Choroid plexus epithelial cell (primary cell): ENCODE measurements at regions not wholly inside any gene's neighbourhood (a gene's known extent, or its start where the extent isn't known, plus 50 kb on each side); places are given as distances from the start of the nearest gene placed in this dataset.

Experiments
- DNase-seq: peaks from one replicate; pipeline ENCODE4 v3.0.0-alpha.2; 2010; ENCODE audit warnings: low read depth
- H3K4me3 ChIP-seq: 2 replicates; pipeline ENCODE4 v1.5.1; 2011; ENCODE audit warnings: low read depth, mild to moderate bottlenecking, control low read depth, low read length, moderate library complexity
- CTCF ChIP-seq: conservative IDR thresholded peaks from 2 replicates; pipeline ENCODE4 v1.5.1; 2011; ENCODE audit warnings: low read depth, mild to moderate bottlenecking, control low read depth, inconsistent platforms, low read length, moderate library complexity

DNA sequence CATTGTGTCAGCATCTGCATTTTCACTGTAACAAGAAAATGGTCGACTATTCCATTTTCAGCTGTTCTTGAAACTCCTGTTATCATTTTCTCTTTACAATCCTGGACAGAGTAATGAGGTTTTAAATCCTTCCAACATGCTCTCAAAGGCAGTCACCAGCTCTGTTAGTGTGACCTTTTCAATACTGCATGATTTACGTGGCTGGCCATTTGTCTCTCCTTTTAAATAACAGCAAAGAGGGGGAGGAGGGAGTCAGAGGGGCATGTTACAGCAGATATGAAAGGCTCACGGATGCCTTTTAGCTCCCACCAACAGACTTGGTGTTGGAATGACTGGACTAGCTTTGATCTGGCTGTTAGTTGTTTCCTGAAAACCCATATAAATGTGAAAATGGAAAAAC, 1251.2 kb downstream of the AACS start:
- no peak overlapping the region for H3K4me3 ChIP-seq
- no peak for TF ChIP-seq CTCF
- DNase-seq: no peak

GRCh38 chr12:126337556-126338441, 1272.6 kb downstream of the AACS start:
- TF ChIP-seq CTCF: no peak
- DNase-seq: peak; percentile 2
- no peak overlapping the region for H3K4me3 ChIP-seq

GRCh38 chr12:126342866-126343265, 1277.6 kb downstream of the AACS start:
- H3K4me3 ChIP-seq: no peak overlapping the region
- no peak for DNase-seq
- TF ChIP-seq CTCF: no peak

GRCh38 chr12:126343321-126343720, 1278.1 kb downstream of the AACS start:
- DNase-seq: no peak
- TF ChIP-seq CTCF: no peak
- no peak overlapping the region for H3K4me3 ChIP-seq

- no peak overlapping the region for H3K4me3 ChIP-seq
- TF ChIP-seq CTCF: no peak
- no peak for DNase-seq
Observed at GRCh38 chr12:126346087-126346486, 1280.9 kb downstream of the AACS start.

DNA sequence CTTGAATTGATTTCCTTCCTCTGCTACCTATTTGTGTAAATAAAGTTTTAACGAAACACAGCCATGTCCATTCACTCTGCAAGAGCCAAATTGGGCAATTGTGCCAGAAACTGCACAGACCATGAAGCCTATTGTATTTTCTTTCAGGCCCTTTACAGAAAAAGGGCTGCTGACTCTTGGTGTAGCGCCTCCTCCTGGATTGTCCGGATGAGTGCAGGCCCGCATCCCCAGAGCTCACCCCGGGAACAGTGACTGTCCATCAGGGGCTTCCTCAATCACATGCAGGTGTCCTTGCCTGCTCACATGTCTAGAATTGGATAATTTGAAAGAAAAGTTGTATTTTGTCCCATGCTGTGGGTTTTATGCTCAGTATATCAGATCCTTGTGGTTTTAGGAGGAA, 1282.2 kb downstream of the AACS start:
- DNase-seq: no peak
- H3K4me3 ChIP-seq: no peak overlapping the region
- no peak for TF ChIP-seq CTCF

DNA sequence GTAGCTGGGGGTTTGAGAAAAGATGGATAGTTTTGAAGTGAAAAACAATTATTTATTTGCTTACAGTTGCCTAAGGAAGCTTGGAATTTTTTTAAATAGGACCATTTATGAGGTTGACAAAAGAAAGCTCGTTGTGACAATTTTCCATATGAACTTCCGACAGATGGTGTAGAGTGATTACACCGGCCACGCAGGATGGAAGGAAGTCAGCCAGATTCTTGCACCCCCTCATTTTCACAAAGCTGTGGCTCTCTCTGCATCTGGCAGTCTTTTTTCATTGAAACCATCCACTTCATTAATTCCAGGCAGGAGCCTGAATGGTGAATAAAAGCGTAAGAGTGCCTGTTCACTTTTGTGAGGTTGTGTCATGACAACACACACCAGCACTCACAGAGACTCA, 1284.1 kb downstream of the AACS start:
- TF ChIP-seq CTCF: no peak
- no peak overlapping the region for H3K4me3 ChIP-seq
- DNase-seq: no peak
